Uterus (tissue), 2 donors: ENCODE measurements at regions not wholly inside any gene's neighbourhood (a gene's known extent, or its start where the extent isn't known, plus 50 kb on each side); places are given as distances from the start of the nearest gene placed in this dataset.

ENCODE experiments used
- CTCF ChIP-seq, 4 experiments: fragments of 200-600 bp in 2 of 4; fragments of 450-650 bp in 2 of 4; sonication (generic) in 2 of 4; IDR thresholded peaks; one replicate each; pipeline ENCODE4 v1.5.1; 2016 to 2019; ENCODE audit warnings: antibody characterized with exemption in 4 of 4, mild to moderate bottlenecking in 2 of 4, moderate library complexity in 1 of 4
- POLR2A ChIP-seq, 2 donors: fragments of 450-650 bp; IDR thresholded peaks; one replicate each; pipeline ENCODE4 v1.6.1; 2016; ENCODE audit warnings: antibody characterized with exemption in 2 of 2, mild to moderate bottlenecking in 1 of 2, moderate library complexity in 1 of 2

GRCh38 chr17:13939222-13939621 is 130.1 kb upstream of the COX10 start:
- no peak for TF ChIP-seq CTCF (IDR thresholded peaks at IDR 0.05)
- no peak for TF ChIP-seq POLR2A (IDR thresholded peaks at IDR 0.05)
